ENCODE measurements at regions not wholly inside any gene's neighbourhood (a gene's known extent, or its start where the extent isn't known, plus 50 kb on each side); places are given as distances from the start of the nearest gene placed in this dataset.

- H3K27ac ChIP-seq (ENCODE audit: low read length): no peak overlapping the region
- H3K4me1 ChIP-seq (ENCODE audit: control insufficient read depth, insufficient read depth, low read length): no peaks in the 10 kb centered on the region
- no peaks in the 10 kb centered on the region for H3K27me3 ChIP-seq (ENCODE audit: control insufficient read depth in 1 of 2, insufficient read depth in 2 of 2, low read length in 2 of 2)
- H3K4me3 ChIP-seq (ENCODE audit: low read length in 2 of 2): no peak overlapping the region
- no peaks in the 10 kb centered on the region for H3K9me3 ChIP-seq (ENCODE audit: control insufficient read depth in 2 of 2, low read length in 2 of 2)
- H3K9ac ChIP-seq (ENCODE audit: low read length in 2 of 2): no peak overlapping the region
- no peaks in the 10 kb centered on the region for H3K36me3 ChIP-seq (ENCODE audit: control insufficient read depth in 2 of 2, insufficient read depth in 2 of 2, low read length in 2 of 2)
Observed at GRCh38 chr12:61821381-61821780, 438.8 kb upstream of the USP15 start.

GRCh38 chr12:61823102-61823501 lies 437.1 kb upstream of the USP15 start:
- Histone ChIP-seq H3K36me3 (ENCODE audit: control insufficient read depth in 2 of 2, insufficient read depth in 2 of 2, low read length in 2 of 2) (no peaks in the 10 kb centered on the region), H3K27me3 (ENCODE audit: control insufficient read depth in 1 of 2, insufficient read depth in 2 of 2, low read length in 2 of 2) (no peaks in the 10 kb centered on the region), H3K27ac (ENCODE audit: low read length) (no peak overlapping the region), H3K9me3 (ENCODE audit: control insufficient read depth in 2 of 2, low read length in 2 of 2) (no peaks in the 10 kb centered on the region), H3K4me3 (ENCODE audit: low read length in 2 of 2) (no peak overlapping the region), H3K9ac (ENCODE audit: low read length in 2 of 2) (no peak overlapping the region), H3K4me1 (ENCODE audit: control insufficient read depth, insufficient read depth, low read length) (no peaks in the 10 kb centered on the region)

GRCh38 chr12:61846765-61847164 lies 413.4 kb upstream of the USP15 start:
- Histone ChIP-seq H3K27ac (ENCODE audit: low read length) (no peak overlapping the region), H3K27me3 (ENCODE audit: control insufficient read depth in 1 of 2, insufficient read depth in 2 of 2, low read length in 2 of 2) (no peaks in the 10 kb centered on the region), H3K36me3 (ENCODE audit: control insufficient read depth in 2 of 2, insufficient read depth in 2 of 2, low read length in 2 of 2) (no peaks in the 10 kb centered on the region), H3K4me3 (ENCODE audit: low read length in 2 of 2) (no peak overlapping the region), H3K9ac (ENCODE audit: low read length in 2 of 2) (no peak overlapping the region), H3K9me3 (ENCODE audit: control insufficient read depth in 2 of 2, low read length in 2 of 2) (peaks cover 0 to 4% of the 10 kb centered on the region in 2 donors), H3K4me1 (ENCODE audit: control insufficient read depth, insufficient read depth, low read length) (no peaks in the 10 kb centered on the region)

- Histone ChIP-seq H3K9me3 (ENCODE audit: control insufficient read depth in 2 of 2, low read length in 2 of 2) (no peaks in the 10 kb centered on the region), H3K4me3 (ENCODE audit: low read length in 2 of 2) (no peak overlapping the region), H3K4me1 (ENCODE audit: control insufficient read depth, insufficient read depth, low read length) (no peaks in the 10 kb centered on the region), H3K27ac (ENCODE audit: low read length) (no peak overlapping the region), H3K27me3 (ENCODE audit: control insufficient read depth in 1 of 2, insufficient read depth in 2 of 2, low read length in 2 of 2) (no peaks in the 10 kb centered on the region), H3K36me3 (ENCODE audit: control insufficient read depth in 2 of 2, insufficient read depth in 2 of 2, low read length in 2 of 2) (no peaks in the 10 kb centered on the region), H3K9ac (ENCODE audit: low read length in 2 of 2) (no peak overlapping the region)
Observed at GRCh38 chr12:61848893-61849292, 411.3 kb upstream of the USP15 start.

GRCh38 chr12:61853945-61854344 lies 406.3 kb upstream of the USP15 start:
- no peaks in the 10 kb centered on the region for H3K27me3 ChIP-seq (ENCODE audit: control insufficient read depth in 1 of 2, insufficient read depth in 2 of 2, low read length in 2 of 2)
- no peak overlapping the region for H3K27ac ChIP-seq (ENCODE audit: low read length)
- H3K4me3 ChIP-seq (ENCODE audit: low read length in 2 of 2): no peak overlapping the region
- no peaks in the 10 kb centered on the region for H3K4me1 ChIP-seq (ENCODE audit: control insufficient read depth, insufficient read depth, low read length)
- H3K9ac ChIP-seq (ENCODE audit: low read length in 2 of 2): no peak overlapping the region
- H3K9me3 ChIP-seq (ENCODE audit: control insufficient read depth in 2 of 2, low read length in 2 of 2): no peaks in the 10 kb centered on the region
- no peaks in the 10 kb centered on the region for H3K36me3 ChIP-seq (ENCODE audit: control insufficient read depth in 2 of 2, insufficient read depth in 2 of 2, low read length in 2 of 2)

GRCh38 chr12:61854902-61855301 lies 405.3 kb upstream of the USP15 start:
- H3K4me1 ChIP-seq (ENCODE audit: control insufficient read depth, insufficient read depth, low read length): no peaks in the 10 kb centered on the region
- H3K4me3 ChIP-seq (ENCODE audit: low read length in 2 of 2): no peak overlapping the region
- no peaks in the 10 kb centered on the region for H3K9me3 ChIP-seq (ENCODE audit: control insufficient read depth in 2 of 2, low read length in 2 of 2)
- H3K9ac ChIP-seq (ENCODE audit: low read length in 2 of 2): no peak overlapping the region
- no peak overlapping the region for H3K27ac ChIP-seq (ENCODE audit: low read length)
- H3K36me3 ChIP-seq (ENCODE audit: control insufficient read depth in 2 of 2, insufficient read depth in 2 of 2, low read length in 2 of 2): no peaks in the 10 kb centered on the region
- H3K27me3 ChIP-seq (ENCODE audit: control insufficient read depth in 1 of 2, insufficient read depth in 2 of 2, low read length in 2 of 2): no peaks in the 10 kb centered on the region

GRCh38 chr12:61857968-61858367 lies 402.2 kb upstream of the USP15 start:
- Histone ChIP-seq H3K9ac (ENCODE audit: low read length in 2 of 2) (no peak overlapping the region), H3K9me3 (ENCODE audit: control insufficient read depth in 2 of 2, low read length in 2 of 2) (no peaks in the 10 kb centered on the region), H3K36me3 (ENCODE audit: control insufficient read depth in 2 of 2, insufficient read depth in 2 of 2, low read length in 2 of 2) (no peaks in the 10 kb centered on the region), H3K27me3 (ENCODE audit: control insufficient read depth in 1 of 2, insufficient read depth in 2 of 2, low read length in 2 of 2) (no peaks in the 10 kb centered on the region), H3K4me3 (ENCODE audit: low read length in 2 of 2) (no peak overlapping the region), H3K27ac (ENCODE audit: low read length) (no peak overlapping the region), H3K4me1 (ENCODE audit: control insufficient read depth, insufficient read depth, low read length) (no peaks in the 10 kb centered on the region)

GRCh38 chr12:61860451-61860850 lies 399.8 kb upstream of the USP15 start:
- Histone ChIP-seq H3K27me3 (ENCODE audit: control insufficient read depth in 1 of 2, insufficient read depth in 2 of 2, low read length in 2 of 2) (no peaks in the 10 kb centered on the region), H3K27ac (ENCODE audit: low read length) (no peak overlapping the region), H3K4me1 (ENCODE audit: control insufficient read depth, insufficient read depth, low read length) (no peaks in the 10 kb centered on the region), H3K36me3 (ENCODE audit: control insufficient read depth in 2 of 2, insufficient read depth in 2 of 2, low read length in 2 of 2) (no peaks in the 10 kb centered on the region), H3K9me3 (ENCODE audit: control insufficient read depth in 2 of 2, low read length in 2 of 2) (no peaks in the 10 kb centered on the region), H3K9ac (ENCODE audit: low read length in 2 of 2) (no peak overlapping the region), H3K4me3 (ENCODE audit: low read length in 2 of 2) (no peak overlapping the region)

- no peak overlapping the region for H3K9ac ChIP-seq (ENCODE audit: low read length in 2 of 2)
- H3K9me3 ChIP-seq (ENCODE audit: control insufficient read depth in 2 of 2, low read length in 2 of 2): no peaks in the 10 kb centered on the region
- no peak overlapping the region for H3K4me3 ChIP-seq (ENCODE audit: low read length in 2 of 2)
- no peaks in the 10 kb centered on the region for H3K36me3 ChIP-seq (ENCODE audit: control insufficient read depth in 2 of 2, insufficient read depth in 2 of 2, low read length in 2 of 2)
- no peaks in the 10 kb centered on the region for H3K4me1 ChIP-seq (ENCODE audit: control insufficient read depth, insufficient read depth, low read length)
- no peaks in the 10 kb centered on the region for H3K27me3 ChIP-seq (ENCODE audit: control insufficient read depth in 1 of 2, insufficient read depth in 2 of 2, low read length in 2 of 2)
- no peak overlapping the region for H3K27ac ChIP-seq (ENCODE audit: low read length)
Observed at GRCh38 chr12:61862986-61863385, 397.2 kb upstream of the USP15 start.

GRCh38 chr12:61863811-61864210 lies 396.4 kb upstream of the USP15 start:
- H3K9me3 ChIP-seq (ENCODE audit: control insufficient read depth in 2 of 2, low read length in 2 of 2): no peaks in the 10 kb centered on the region
- no peaks in the 10 kb centered on the region for H3K4me1 ChIP-seq (ENCODE audit: control insufficient read depth, insufficient read depth, low read length)
- H3K36me3 ChIP-seq (ENCODE audit: control insufficient read depth in 2 of 2, insufficient read depth in 2 of 2, low read length in 2 of 2): no peaks in the 10 kb centered on the region
- H3K9ac ChIP-seq (ENCODE audit: low read length in 2 of 2): no peak overlapping the region
- no peak overlapping the region for H3K27ac ChIP-seq (ENCODE audit: low read length)
- H3K27me3 ChIP-seq (ENCODE audit: control insufficient read depth in 1 of 2, insufficient read depth in 2 of 2, low read length in 2 of 2): no peaks in the 10 kb centered on the region
- H3K4me3 ChIP-seq (ENCODE audit: low read length in 2 of 2): no peak overlapping the region

- Histone ChIP-seq H3K9ac (ENCODE audit: low read length in 2 of 2) (no peak overlapping the region), H3K27me3 (ENCODE audit: control insufficient read depth in 1 of 2, insufficient read depth in 2 of 2, low read length in 2 of 2) (no peaks in the 10 kb centered on the region), H3K36me3 (ENCODE audit: control insufficient read depth in 2 of 2, insufficient read depth in 2 of 2, low read length in 2 of 2) (no peaks in the 10 kb centered on the region), H3K9me3 (ENCODE audit: control insufficient read depth in 2 of 2, low read length in 2 of 2) (no peaks in the 10 kb centered on the region), H3K4me1 (ENCODE audit: control insufficient read depth, insufficient read depth, low read length) (no peaks in the 10 kb centered on the region), H3K4me3 (ENCODE audit: low read length in 2 of 2) (no peak overlapping the region), H3K27ac (ENCODE audit: low read length) (no peak overlapping the region)
Observed at GRCh38 chr12:61869796-61870195, 390.4 kb upstream of the USP15 start.

Data from stomach smooth muscle (tissue), 2 donors.